ENCODE measurements at regions not wholly inside any gene's neighbourhood (a gene's known extent, or its start where the extent isn't known, plus 50 kb on each side); places are given as distances from the start of the nearest gene placed in this dataset.

DNA sequence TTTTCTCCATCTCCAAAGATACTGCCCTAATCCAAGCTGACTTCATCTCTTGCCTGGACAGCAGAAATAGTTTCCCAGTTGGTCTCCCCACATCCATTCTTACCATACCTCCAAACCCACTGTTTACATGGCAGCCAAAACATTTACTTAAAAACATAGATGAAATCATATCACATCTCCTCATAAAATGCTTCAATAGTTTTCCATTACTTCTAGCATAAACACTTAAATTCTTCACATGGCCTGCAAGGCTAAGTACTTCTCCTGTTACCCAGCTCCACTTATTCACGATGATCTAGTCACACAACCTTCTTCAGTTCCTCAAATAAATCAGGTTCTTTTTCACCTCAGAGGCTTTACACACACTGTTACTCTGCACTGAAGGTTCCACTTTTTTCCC is 185.8 kb upstream of the ACVR2A start:
- H3K4me1 Mint-ChIP-seq: peaks cover 25% of the 10 kb centered on the region
- intact Hi-C loops (cut with micrococcal nuclease): no loop called here

GRCh38 chr2:147657086-147658000 is 187.5 kb upstream of the ACVR2A start:
- peaks cover 10% of the 10 kb centered on the region for H3K4me1 Mint-ChIP-seq
- DNase-seq: no peak
- peaks cover 13% of the 10 kb centered on the region for H3K9me3 Mint-ChIP-seq
- no peaks in the 10 kb centered on the region for H3K36me3 Mint-ChIP-seq (ENCODE audit: low read depth)
- intact Hi-C loops (cut with micrococcal nuclease): no loop called here
- no peaks in the 10 kb centered on the region for H3K27me3 Mint-ChIP-seq
- no peak overlapping the region for H3K4me3 Mint-ChIP-seq
- no peak overlapping the region for H3K27ac Mint-ChIP-seq

More for the DNA sequence above, 185.8 kb upstream of the ACVR2A start:
- Mint-ChIP-seq H3K27ac (no peak overlapping the region), H3K36me3 (ENCODE audit: low read depth) (no peaks in the 10 kb centered on the region), H3K4me3 (no peak overlapping the region), H3K9me3 (peaks cover 18% of the 10 kb centered on the region), H3K27me3 (no peaks in the 10 kb centered on the region)
- DNase-seq: no peak

GRCh38 chr2:147649998-147650397 is 194.8 kb upstream of the ACVR2A start:
- intact Hi-C loops (cut with micrococcal nuclease): no loop called here
- Mint-ChIP-seq H3K27me3 (no peaks in the 10 kb centered on the region), H3K4me3 (no peak overlapping the region)

GRCh38 chr2:147649286-147649685 is 195.5 kb upstream of the ACVR2A start:
- no peaks in the 10 kb centered on the region for H3K27me3 Mint-ChIP-seq
- H3K4me3 Mint-ChIP-seq: no peak overlapping the region
- intact Hi-C loops (cut with micrococcal nuclease): no loop called here
- peaks cover 13% of the 10 kb centered on the region for H3K9me3 Mint-ChIP-seq
- peaks cover 2% of the 10 kb centered on the region for H3K4me1 Mint-ChIP-seq
- DNase-seq: no peak
- no peaks in the 10 kb centered on the region for H3K36me3 Mint-ChIP-seq (ENCODE audit: low read depth)
- no peak overlapping the region for H3K27ac Mint-ChIP-seq

More at GRCh38 chr2:147649998-147650397, 194.8 kb upstream of the ACVR2A start:
- Mint-ChIP-seq H3K36me3 (ENCODE audit: low read depth) (no peaks in the 10 kb centered on the region), H3K27ac (no peak overlapping the region), H3K9me3 (peaks cover 13% of the 10 kb centered on the region), H3K4me1 (peaks cover 2% of the 10 kb centered on the region)
- no peak for DNase-seq

GRCh38 chr2:147648471-147648870 is 196.4 kb upstream of the ACVR2A start:
- no peaks in the 10 kb centered on the region for H3K27me3 Mint-ChIP-seq
- peaks cover 2% of the 10 kb centered on the region for H3K4me1 Mint-ChIP-seq
- H3K36me3 Mint-ChIP-seq (ENCODE audit: low read depth): no peaks in the 10 kb centered on the region
- no peak overlapping the region for H3K27ac Mint-ChIP-seq
- H3K4me3 Mint-ChIP-seq: no peak overlapping the region
- DNase-seq: no peak
- intact Hi-C loops (cut with micrococcal nuclease): no loop called here
- peaks cover 13% of the 10 kb centered on the region for H3K9me3 Mint-ChIP-seq

DNA sequence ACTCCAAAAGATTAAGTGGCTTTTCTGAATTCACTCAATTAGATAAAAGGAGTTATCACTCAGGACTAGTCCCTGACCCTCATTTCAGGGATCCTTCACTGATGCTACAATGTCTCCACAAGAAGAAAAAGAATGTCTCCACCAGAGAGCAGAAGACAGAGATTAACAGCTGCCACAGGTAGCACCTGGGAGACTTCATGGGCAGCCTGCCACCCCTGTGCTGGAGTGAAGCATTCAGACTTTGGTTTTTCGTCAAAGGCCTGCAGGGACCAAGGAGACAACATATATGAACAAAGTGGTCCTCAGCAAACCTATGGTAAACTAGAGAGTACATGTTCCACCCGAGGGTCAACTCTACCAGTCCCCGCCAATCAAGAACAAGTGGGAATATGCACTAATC is 197.0 kb upstream of the ACVR2A start:
- H3K9me3 Mint-ChIP-seq: peaks cover 13% of the 10 kb centered on the region
- H3K4me1 Mint-ChIP-seq: peaks cover 2% of the 10 kb centered on the region
- intact Hi-C loops (cut with micrococcal nuclease): no loop called here
- H3K4me3 Mint-ChIP-seq: no peak overlapping the region
- no peak for DNase-seq
- no peak overlapping the region for H3K27ac Mint-ChIP-seq
- H3K27me3 Mint-ChIP-seq: no peaks in the 10 kb centered on the region
- H3K36me3 Mint-ChIP-seq (ENCODE audit: low read depth): no peaks in the 10 kb centered on the region

GRCh38 chr2:147646818-147647468 is 197.9 kb upstream of the ACVR2A start:
- Mint-ChIP-seq H3K4me1 (peaks cover 2% of the 10 kb centered on the region), H3K4me3 (no peak overlapping the region), H3K27ac (no peak overlapping the region), H3K9me3 (peaks cover 13% of the 10 kb centered on the region), H3K27me3 (no peaks in the 10 kb centered on the region), H3K36me3 (ENCODE audit: low read depth) (no peaks in the 10 kb centered on the region)
- intact Hi-C loops (cut with micrococcal nuclease): no loop called here
- DNase-seq: no peak

- Mint-ChIP-seq H3K4me3 (no peak overlapping the region), H3K36me3 (ENCODE audit: low read depth) (no peaks in the 10 kb centered on the region), H3K9me3 (peaks cover 14% of the 10 kb centered on the region), H3K27ac (no peak overlapping the region), H3K4me1 (peaks cover 7% of the 10 kb centered on the region), H3K27me3 (no peaks in the 10 kb centered on the region)
- intact Hi-C loops (cut with micrococcal nuclease): no loop called here
- no peak for DNase-seq
Measured at GRCh38 chr2:147644491-147644890, 200.3 kb upstream of the ACVR2A start.

- Mint-ChIP-seq H3K36me3 (ENCODE audit: low read depth) (no peaks in the 10 kb centered on the region), H3K4me1 (peaks cover 7% of the 10 kb centered on the region), H3K27me3 (no peaks in the 10 kb centered on the region), H3K9me3 (peaks cover 14% of the 10 kb centered on the region), H3K27ac (no peak overlapping the region), H3K4me3 (no peak overlapping the region)
- DNase-seq: no peak
- intact Hi-C loops (cut with micrococcal nuclease): no loop called here
Measured at GRCh38 chr2:147642765-147643164, 202.1 kb upstream of the ACVR2A start.

DNA sequence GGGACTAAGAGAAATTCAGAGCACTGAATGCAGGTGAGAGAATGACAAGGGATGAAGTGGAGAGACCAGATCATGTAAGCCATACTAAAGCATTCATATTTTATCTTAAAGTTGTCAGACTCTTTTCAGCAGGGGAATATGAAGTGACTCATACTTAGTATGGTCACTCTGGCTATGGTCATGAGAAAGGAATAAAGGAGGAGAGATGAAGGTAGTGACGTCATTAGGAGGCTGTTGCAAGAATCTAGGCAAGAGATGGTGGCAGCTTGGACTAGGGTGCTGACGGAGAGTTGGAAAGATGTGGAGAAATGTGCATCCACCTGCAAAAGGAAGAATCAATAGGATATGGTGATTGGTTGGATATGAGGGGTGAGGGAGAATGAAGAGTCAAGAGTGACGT is 203.2 kb upstream of the ACVR2A start:
- Mint-ChIP-seq H3K4me1 (peaks cover 7% of the 10 kb centered on the region), H3K27me3 (no peaks in the 10 kb centered on the region), H3K36me3 (ENCODE audit: low read depth) (no peaks in the 10 kb centered on the region), H3K4me3 (no peak overlapping the region), H3K9me3 (peaks cover 9% of the 10 kb centered on the region), H3K27ac (no peak overlapping the region)
- intact Hi-C loops (cut with micrococcal nuclease): no loop called here
- no peak for DNase-seq

- no peak for DNase-seq
- peaks cover 5% of the 10 kb centered on the region for H3K4me1 Mint-ChIP-seq
- no peak overlapping the region for H3K27ac Mint-ChIP-seq
- H3K27me3 Mint-ChIP-seq: no peaks in the 10 kb centered on the region
- no peaks in the 10 kb centered on the region for H3K36me3 Mint-ChIP-seq (ENCODE audit: low read depth)
- intact Hi-C loops (cut with micrococcal nuclease): loop anchor here (10.0 kb wide), 1 partner anchor 885 kb away; no protein-coding TSS in a partner anchor
- no peak overlapping the region for H3K4me3 Mint-ChIP-seq
- H3K9me3 Mint-ChIP-seq: peaks cover 5% of the 10 kb centered on the region
Measured at GRCh38 chr2:147639891-147640290, 204.9 kb upstream of the ACVR2A start.

GRCh38 chr2:147639386-147639785 is 205.4 kb upstream of the ACVR2A start:
- Mint-ChIP-seq H3K27ac (no peak overlapping the region), H3K27me3 (no peaks in the 10 kb centered on the region)
- intact Hi-C loops (cut with micrococcal nuclease): loop anchor here (10.0 kb wide), 1 partner anchor 885 kb away; no protein-coding TSS in a partner anchor

DNA sequence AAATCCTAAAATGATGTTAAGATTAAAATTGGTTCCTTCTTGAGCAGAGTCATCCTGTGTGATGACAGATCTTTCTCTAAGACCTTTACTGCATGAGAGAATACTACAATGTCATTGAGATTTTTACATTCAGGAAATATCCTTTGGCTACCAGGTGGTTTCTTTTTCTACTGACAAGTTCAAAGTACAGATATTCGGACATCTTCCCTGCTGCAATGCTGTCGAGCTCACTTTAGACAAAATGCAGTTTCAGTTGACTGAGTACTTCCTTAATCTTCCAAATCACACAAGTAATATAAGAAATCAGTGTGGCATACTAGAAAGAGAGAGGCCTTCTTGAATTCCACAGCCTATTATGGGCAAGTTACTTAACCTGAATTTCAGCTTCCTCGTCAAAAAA is 207.9 kb upstream of the ACVR2A start:
- H3K27ac Mint-ChIP-seq: no peak overlapping the region
- H3K36me3 Mint-ChIP-seq (ENCODE audit: low read depth): no peaks in the 10 kb centered on the region
- no peak for DNase-seq
- H3K27me3 Mint-ChIP-seq: no peaks in the 10 kb centered on the region
- H3K4me3 Mint-ChIP-seq: no peak overlapping the region
- H3K4me1 Mint-ChIP-seq: peaks cover 9% of the 10 kb centered on the region
- H3K9me3 Mint-ChIP-seq: peaks cover 4% of the 10 kb centered on the region
- intact Hi-C loops (cut with micrococcal nuclease): loop anchor here (10.0 kb wide), 1 partner anchor 888 kb away; no protein-coding TSS in a partner anchor

More at GRCh38 chr2:147639386-147639785, 205.4 kb upstream of the ACVR2A start:
- DNase-seq: no peak
- Mint-ChIP-seq H3K36me3 (ENCODE audit: low read depth) (no peaks in the 10 kb centered on the region), H3K4me3 (no peak overlapping the region), H3K4me1 (peaks cover 5% of the 10 kb centered on the region), H3K9me3 (peaks cover 5% of the 10 kb centered on the region)

GRCh38 chr2:147636238-147636882 is 208.5 kb upstream of the ACVR2A start:
- Mint-ChIP-seq H3K27ac (peak overlapping the region; percentile 88), H3K4me1 (peaks cover 14% of the 10 kb centered on the region), H3K9me3 (peaks cover 1% of the 10 kb centered on the region), H3K4me3 (no peak overlapping the region), H3K27me3 (no peaks in the 10 kb centered on the region), H3K36me3 (ENCODE audit: low read depth) (no peaks in the 10 kb centered on the region)
- intact Hi-C loops (cut with micrococcal nuclease): loop anchor here (10.0 kb wide), 1 partner anchor 888 kb away; no protein-coding TSS in a partner anchor
- DNase-seq: no peak
